GM10248 (cell line): ENCODE measurements at regions not wholly inside any gene's neighbourhood (a gene's known extent, or its start where the extent isn't known, plus 50 kb on each side); places are given as distances from the start of the nearest gene placed in this dataset.

Experiments
- CTCF ChIA-PET: fragments of 300-600 bp; sonication (Branson Sonifier 250); formaldehyde crosslinking; extraction: SDS; loops from one replicate; lab custom pipeline; 2021; ENCODE audit warnings: antibody characterized with exemption; lab: Yijun Ruan, JAX
- POLR2A ChIA-PET: fragments of 350-650 bp; sonication (Branson Sonifier 250); formaldehyde crosslinking; extraction: SDS; loops from one replicate; lab custom pipeline; 2020; ENCODE audit warnings: antibody characterized with exemption; lab: Yijun Ruan, JAX
- DNase-seq: peaks from one replicate; pipeline ENCODE4 v3.0.0; 2012; ENCODE audit errors: extremely low spot score
- CTCF ChIP-seq: IDR thresholded peaks from 2 replicates; pipeline ENCODE4 v1.5.1; 2012; ENCODE audit warnings: mild to moderate bottlenecking, low read depth; ENCODE audit errors: extremely low read depth, missing control alignments, control extremely low read depth

GRCh38 chr2:111708476-111709180 lies 175.4 kb downstream of the ANAPC1 start:
- POLR2A ChIA-PET, result no interaction called here
- CTCF ChIA-PET, result interaction anchor here (0.9 kb wide), 1 partner anchor 40 kb away, joined by 3 read pairs; no protein-coding TSS in a partner anchor
- no peak for DNase-seq
- no peak for TF ChIP-seq CTCF

- TF ChIP-seq CTCF, result no peak
- POLR2A ChIA-PET, result no interaction called here
- CTCF ChIA-PET, result no interaction called here
- no peak for DNase-seq
Measured at GRCh38 chr2:111709321-111709720, 174.7 kb downstream of the ANAPC1 start.

GRCh38 chr2:111710085-111710484 lies 173.9 kb downstream of the ANAPC1 start:
- no peak for TF ChIP-seq CTCF
- ChIA-PET POLR2A (no interaction called here), CTCF (no interaction called here)
- no peak for DNase-seq

GRCh38 chr2:111710613-111711012 lies 173.4 kb downstream of the ANAPC1 start:
- no peak for DNase-seq
- POLR2A ChIA-PET, result no interaction called here
- no peak for TF ChIP-seq CTCF
- CTCF ChIA-PET, result interaction anchor here (0.7 kb wide), 1 partner anchor 10 kb away, joined by 3 read pairs; no protein-coding TSS in a partner anchor

GRCh38 chr2:111711270-111711669 lies 172.7 kb downstream of the ANAPC1 start:
- no peak for DNase-seq
- no peak for TF ChIP-seq CTCF
- POLR2A ChIA-PET, result no interaction called here
- CTCF ChIA-PET, result interaction anchor here (0.7 kb wide), 1 partner anchor 10 kb away, joined by 3 read pairs; no protein-coding TSS in a partner anchor

GRCh38 chr2:111712361-111712760 lies 171.6 kb downstream of the ANAPC1 start:
- POLR2A ChIA-PET, result no interaction called here
- DNase-seq, result no peak
- TF ChIP-seq CTCF, result no peak
- CTCF ChIA-PET, result no interaction called here
